Glutamatergic neuron (in vitro differentiated cells): ENCODE measurements at regions not wholly inside any gene's neighbourhood (a gene's known extent, or its start where the extent isn't known, plus 50 kb on each side); places are given as distances from the start of the nearest gene placed in this dataset.

ENCODE experiments used
- DNase-seq: peaks from one replicate; pipeline ENCODE4 v3.0.0; 2022
- H3K27ac Mint-ChIP-seq: one replicate; pipeline ENCODE4 v1.8.0; 2020; ENCODE audit warnings: mild to moderate bottlenecking, mixed read lengths, inconsistent platforms; ENCODE audit not compliant: unreplicated experiment
- H3K27me3 Mint-ChIP-seq: one replicate; pipeline ENCODE4 v1.8.0; 2020; ENCODE audit warnings: mild to moderate bottlenecking, moderate library complexity, mixed read lengths, inconsistent platforms; ENCODE audit not compliant: unreplicated experiment
- H3K36me3 Mint-ChIP-seq: one replicate; pipeline ENCODE4 v1.8.0; 2020; ENCODE audit warnings: mild to moderate bottlenecking, mixed read lengths, inconsistent platforms; ENCODE audit not compliant: unreplicated experiment
- H3K4me1 Mint-ChIP-seq: one replicate; pipeline ENCODE4 v1.8.0; 2020; ENCODE audit warnings: mild to moderate bottlenecking, low read depth, mixed read lengths, inconsistent platforms; ENCODE audit not compliant: unreplicated experiment
- H3K4me3 Mint-ChIP-seq: one replicate; pipeline ENCODE4 v1.8.0; 2020; ENCODE audit warnings: mild to moderate bottlenecking, mixed read lengths, inconsistent platforms; ENCODE audit not compliant: unreplicated experiment
- H3K9me3 Mint-ChIP-seq: one replicate; pipeline ENCODE4 v1.8.0; 2020; ENCODE audit warnings: mild to moderate bottlenecking, moderate library complexity, mixed read lengths, inconsistent platforms; ENCODE audit not compliant: unreplicated experiment
- CTCF ChIP-seq: fragments of 200-600 bp; sonication (generic); IDR thresholded peaks from one replicate; pipeline ENCODE4 v1.5.0; 2021; ENCODE audit not compliant: partially characterized antibody, unreplicated experiment

GRCh38 chr7:50178166-50178565 is 85.1 kb upstream of the ZPBP start:
- TF ChIP-seq CTCF: no peak
- Mint-ChIP-seq H3K4me1 (no peaks in the 10 kb centered on the region), H3K27me3 (peaks cover 2% of the 10 kb centered on the region), H3K27ac (no peak overlapping the region), H3K4me3 (no peak overlapping the region), H3K9me3 (no peaks in the 10 kb centered on the region), H3K36me3 (peaks cover 2% of the 10 kb centered on the region)
- no peak for DNase-seq

- Mint-ChIP-seq H3K4me3 (no peak overlapping the region), H3K27me3 (peaks cover 2% of the 10 kb centered on the region), H3K27ac (no peak overlapping the region), H3K36me3 (peaks cover 3% of the 10 kb centered on the region), H3K4me1 (no peaks in the 10 kb centered on the region), H3K9me3 (no peaks in the 10 kb centered on the region)
- no peak for DNase-seq
- TF ChIP-seq CTCF: no peak
Measured at GRCh38 chr7:50174948-50175347, 81.9 kb upstream of the ZPBP start.

GRCh38 chr7:50166997-50167965 is 74.2 kb upstream of the ZPBP start:
- no peak for TF ChIP-seq CTCF
- H3K27ac Mint-ChIP-seq: no peak overlapping the region
- no peaks in the 10 kb centered on the region for H3K36me3 Mint-ChIP-seq
- no peak for DNase-seq
- H3K27me3 Mint-ChIP-seq: no peaks in the 10 kb centered on the region
- no peaks in the 10 kb centered on the region for H3K9me3 Mint-ChIP-seq
- no peak overlapping the region for H3K4me3 Mint-ChIP-seq
- no peaks in the 10 kb centered on the region for H3K4me1 Mint-ChIP-seq

- no peaks in the 10 kb centered on the region for H3K27me3 Mint-ChIP-seq
- no peaks in the 10 kb centered on the region for H3K9me3 Mint-ChIP-seq
- TF ChIP-seq CTCF: no peak
- H3K27ac Mint-ChIP-seq: no peak overlapping the region
- DNase-seq: no peak
- H3K4me1 Mint-ChIP-seq: no peaks in the 10 kb centered on the region
- no peak overlapping the region for H3K4me3 Mint-ChIP-seq
- no peaks in the 10 kb centered on the region for H3K36me3 Mint-ChIP-seq
Measured at GRCh38 chr7:50164559-50165170, 71.6 kb upstream of the ZPBP start.

GRCh38 chr7:50160206-50160605 is 67.2 kb upstream of the ZPBP start:
- no peak overlapping the region for H3K4me3 Mint-ChIP-seq
- no peak for DNase-seq
- H3K36me3 Mint-ChIP-seq: no peaks in the 10 kb centered on the region
- H3K27me3 Mint-ChIP-seq: peaks cover 2% of the 10 kb centered on the region
- no peak overlapping the region for H3K27ac Mint-ChIP-seq
- no peaks in the 10 kb centered on the region for H3K9me3 Mint-ChIP-seq
- TF ChIP-seq CTCF: no peak
- H3K4me1 Mint-ChIP-seq: no peaks in the 10 kb centered on the region
